Activated T-helper 17 cell treated with anti-CD3 and anti-CD28 coated beads, Interleukin-2, amount 50 U/mL, for 72 hours (primary cell): ENCODE measurements at regions not wholly inside any gene's neighbourhood (a gene's known extent, or its start where the extent isn't known, plus 50 kb on each side); places are given as distances from the start of the nearest gene placed in this dataset.

Source experiments
- ATAC-seq: fragments of 150-1000 bp; cut with Tn5 transposase; replicated peaks from 2 replicates; pipeline ENCODE4 v1.10.0; 2021; ENCODE audit warnings: mild to moderate bottlenecking, moderate library complexity
- H3K27ac Mint-ChIP-seq: one replicate; pipeline ENCODE4 v1.8.0; 2022; ENCODE audit warnings: mixed read lengths
- H3K27me3 Mint-ChIP-seq: one replicate; pipeline ENCODE4 v1.8.0; 2022; ENCODE audit warnings: mixed read lengths
- H3K36me3 Mint-ChIP-seq: one replicate; pipeline ENCODE4 v1.8.0; 2022; ENCODE audit warnings: low read depth, mild to moderate bottlenecking, mixed read lengths
- H3K4me1 Mint-ChIP-seq: one replicate; pipeline ENCODE4 v1.8.0; 2022; ENCODE audit warnings: mixed read lengths
- H3K4me3 Mint-ChIP-seq: one replicate; pipeline ENCODE4 v1.8.0; 2022; ENCODE audit warnings: mild to moderate bottlenecking, mixed read lengths
- H3K9me3 Mint-ChIP-seq: one replicate; pipeline ENCODE4 v1.8.0; 2022; ENCODE audit warnings: mixed read lengths

DNA sequence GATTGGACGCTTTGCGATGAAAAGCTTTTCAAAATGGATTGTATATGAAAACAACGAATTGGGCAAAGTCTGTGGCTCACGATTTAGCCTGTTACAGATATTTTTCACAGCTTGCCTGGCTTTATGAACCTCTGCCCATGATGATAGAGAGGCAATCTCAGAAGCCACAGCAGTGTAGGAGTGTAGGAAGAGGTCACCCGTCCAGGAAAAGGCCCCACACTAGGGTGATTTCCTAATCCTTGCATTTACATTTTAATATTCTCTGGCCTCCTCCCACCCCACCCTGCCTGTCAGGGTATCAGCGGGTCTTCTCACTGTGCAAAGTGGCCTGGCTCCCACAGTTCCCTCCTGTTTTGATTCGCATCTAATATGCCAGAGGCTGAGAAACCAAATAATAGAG is 81.8 kb upstream of the FOXN3 start:
- Mint-ChIP-seq H3K27me3 (no peaks in the 10 kb centered on the region), H3K4me1 (peaks cover 10% of the 10 kb centered on the region), H3K27ac (no peak overlapping the region), H3K9me3 (no peaks in the 10 kb centered on the region), H3K4me3 (no peak overlapping the region), H3K36me3 (no peaks in the 10 kb centered on the region)
- ATAC-seq: no peak

DNA sequence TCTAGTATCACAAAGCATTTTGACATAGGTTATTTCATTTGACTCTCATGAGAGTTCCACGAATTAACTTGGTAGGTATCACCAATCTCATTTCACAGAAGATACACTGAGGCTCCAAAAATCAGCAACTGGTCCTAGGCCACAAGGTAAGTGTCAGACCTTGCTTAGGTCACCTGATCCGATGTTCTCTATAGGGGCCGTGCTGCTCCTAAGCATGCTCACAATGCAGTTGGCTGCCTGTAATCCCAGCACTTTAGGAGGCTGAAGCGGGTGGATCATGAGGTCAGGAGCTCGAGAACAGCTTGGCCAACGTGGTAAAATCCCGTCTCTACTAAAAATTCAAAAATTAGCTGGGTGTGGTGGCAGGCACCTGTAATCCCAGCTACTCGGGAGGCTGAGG is 78.7 kb upstream of the FOXN3 start:
- Mint-ChIP-seq H3K36me3 (no peaks in the 10 kb centered on the region), H3K27me3 (no peaks in the 10 kb centered on the region), H3K4me1 (peaks cover 9% of the 10 kb centered on the region), H3K4me3 (no peak overlapping the region), H3K9me3 (no peaks in the 10 kb centered on the region), H3K27ac (no peak overlapping the region)
- ATAC-seq: no peak

DNA sequence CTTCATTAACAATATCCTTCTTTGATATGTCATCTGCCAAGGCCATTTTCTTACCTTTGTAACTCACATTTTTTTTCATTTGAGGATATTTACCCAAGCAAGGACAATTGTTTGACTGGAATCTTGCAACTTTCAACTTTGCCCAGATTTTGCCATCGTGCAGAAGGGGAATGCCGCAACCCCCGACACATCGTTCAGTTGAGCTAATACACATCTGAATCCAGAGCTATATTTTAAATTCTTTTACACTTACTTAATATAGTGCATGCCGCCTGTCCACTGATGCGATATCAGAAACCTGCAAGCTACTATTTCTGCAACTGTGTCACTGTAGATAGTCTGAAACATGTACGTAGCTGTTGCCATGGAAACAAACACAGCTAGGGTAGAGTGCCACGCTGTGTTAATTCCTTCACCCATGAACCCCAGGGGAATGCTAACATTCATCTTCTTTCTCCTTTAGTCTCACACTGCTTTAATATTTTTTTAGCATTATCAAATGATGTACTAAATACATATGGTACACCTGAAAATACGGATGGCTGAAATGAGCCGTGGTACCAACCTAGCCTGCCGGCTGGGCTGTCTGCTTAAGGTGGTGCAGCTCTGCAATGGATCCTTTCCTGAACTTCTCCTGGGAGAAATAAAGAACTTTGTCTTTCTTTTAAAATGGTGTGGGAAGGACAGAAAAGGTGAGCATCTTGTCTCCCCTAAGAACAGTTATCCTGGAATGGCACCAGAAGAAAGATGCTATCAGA is 77.0 kb upstream of the FOXN3 start:
- Mint-ChIP-seq H3K4me1 (peaks cover 9% of the 10 kb centered on the region), H3K9me3 (no peaks in the 10 kb centered on the region), H3K27me3 (no peaks in the 10 kb centered on the region), H3K36me3 (no peaks in the 10 kb centered on the region), H3K27ac (no peak overlapping the region), H3K4me3 (no peak overlapping the region)
- no peak for ATAC-seq

GRCh38 chr14:89493406-89493805 is 76.4 kb upstream of the FOXN3 start:
- H3K36me3 Mint-ChIP-seq: no peaks in the 10 kb centered on the region
- no peak overlapping the region for H3K4me3 Mint-ChIP-seq
- no peak for ATAC-seq
- no peaks in the 10 kb centered on the region for H3K9me3 Mint-ChIP-seq
- H3K4me1 Mint-ChIP-seq: peaks cover 9% of the 10 kb centered on the region
- H3K27ac Mint-ChIP-seq: no peak overlapping the region
- no peaks in the 10 kb centered on the region for H3K27me3 Mint-ChIP-seq

DNA sequence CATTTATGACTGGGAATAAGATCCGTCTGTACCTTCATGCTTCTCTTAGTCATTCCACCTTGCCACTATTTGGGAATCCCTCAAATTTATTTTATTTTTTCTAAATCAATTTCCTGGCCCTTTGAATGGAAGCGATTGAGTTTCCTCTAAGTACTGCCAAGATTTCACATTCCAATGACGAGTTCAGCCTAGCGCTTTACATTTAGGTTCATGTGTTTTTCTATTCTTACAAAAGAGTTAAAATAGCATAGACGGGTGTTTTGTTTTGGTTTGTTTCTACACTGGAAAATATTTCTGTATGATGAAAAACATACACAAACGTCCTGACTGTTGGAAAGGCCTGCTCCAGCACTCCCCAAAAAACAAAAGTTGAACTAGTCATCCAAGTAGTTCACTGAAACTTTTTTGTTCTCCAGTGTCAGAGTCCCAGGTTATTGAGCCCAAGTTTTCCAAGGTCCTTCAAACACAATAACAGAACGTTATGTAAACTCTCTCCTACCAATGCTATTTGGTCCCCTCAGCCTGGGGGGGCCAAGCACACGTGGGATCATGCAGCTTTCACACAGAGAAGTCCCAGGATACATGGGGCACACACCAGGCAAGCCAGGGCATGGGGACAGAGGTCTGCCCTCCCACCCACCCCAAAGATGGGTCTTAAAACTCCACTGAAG is 74.8 kb upstream of the FOXN3 start:
- Mint-ChIP-seq H3K4me1 (peaks cover 9% of the 10 kb centered on the region), H3K4me3 (no peak overlapping the region), H3K27ac (no peak overlapping the region), H3K36me3 (no peaks in the 10 kb centered on the region), H3K27me3 (no peaks in the 10 kb centered on the region), H3K9me3 (no peaks in the 10 kb centered on the region)
- no peak for ATAC-seq

GRCh38 chr14:89490466-89490865 is 73.4 kb upstream of the FOXN3 start:
- no peaks in the 10 kb centered on the region for H3K27me3 Mint-ChIP-seq
- peaks cover 12% of the 10 kb centered on the region for H3K36me3 Mint-ChIP-seq
- peaks cover 5% of the 10 kb centered on the region for H3K4me1 Mint-ChIP-seq
- ATAC-seq: no peak
- no peak overlapping the region for H3K27ac Mint-ChIP-seq
- H3K4me3 Mint-ChIP-seq: no peak overlapping the region
- no peaks in the 10 kb centered on the region for H3K9me3 Mint-ChIP-seq

- Mint-ChIP-seq H3K4me3 (no peak overlapping the region), H3K27me3 (no peaks in the 10 kb centered on the region), H3K9me3 (no peaks in the 10 kb centered on the region), H3K36me3 (peaks cover 12% of the 10 kb centered on the region), H3K27ac (no peak overlapping the region), H3K4me1 (peaks cover 9% of the 10 kb centered on the region)
- no peak for ATAC-seq
Observed at GRCh38 chr14:89489761-89490437, 72.9 kb upstream of the FOXN3 start.

DNA sequence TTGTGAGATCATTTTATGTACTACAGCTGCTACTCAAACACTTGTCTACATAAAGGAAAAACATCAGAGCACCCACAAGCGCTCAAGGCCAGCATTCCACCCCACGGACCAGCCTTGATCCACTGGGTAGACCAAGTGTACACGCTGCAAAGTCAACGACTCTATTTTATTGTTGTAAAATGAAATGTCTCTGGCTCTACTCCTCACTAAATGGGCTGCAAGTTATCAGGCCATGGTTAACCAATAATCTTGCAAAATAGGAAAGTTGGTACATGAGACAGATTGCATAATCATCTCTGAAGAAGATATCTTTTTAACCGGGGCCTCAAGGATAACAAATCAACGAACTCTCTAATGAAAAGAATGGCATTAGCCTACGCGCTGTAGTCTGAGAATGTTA is 69.9 kb upstream of the FOXN3 start:
- Mint-ChIP-seq H3K27me3 (no peaks in the 10 kb centered on the region), H3K9me3 (no peaks in the 10 kb centered on the region), H3K4me1 (peaks cover 5% of the 10 kb centered on the region), H3K36me3 (peaks cover 17% of the 10 kb centered on the region), H3K4me3 (no peak overlapping the region), H3K27ac (no peak overlapping the region)
- ATAC-seq: no peak

DNA sequence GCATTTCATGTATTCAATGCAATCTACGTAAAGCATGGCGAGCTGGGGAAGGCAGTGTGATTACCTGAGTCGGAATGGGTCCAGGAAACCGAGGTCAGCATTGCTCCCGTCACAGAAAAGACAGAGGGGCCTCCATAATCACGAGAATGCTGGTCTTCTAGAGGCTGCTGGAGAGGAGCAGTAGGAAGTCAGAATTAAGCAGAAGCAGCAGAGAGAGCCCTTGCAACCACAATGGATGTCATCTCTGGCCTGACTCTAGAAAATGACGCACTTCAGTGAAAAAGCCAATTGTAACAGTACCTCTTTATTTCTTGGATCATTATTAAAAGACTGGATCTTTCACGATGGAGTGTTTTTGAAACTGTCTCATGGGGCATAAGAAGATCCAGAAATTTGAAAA is 69.5 kb upstream of the FOXN3 start:
- Mint-ChIP-seq H3K4me1 (peaks cover 5% of the 10 kb centered on the region), H3K4me3 (no peak overlapping the region), H3K27ac (no peak overlapping the region), H3K27me3 (no peaks in the 10 kb centered on the region), H3K36me3 (peaks cover 17% of the 10 kb centered on the region), H3K9me3 (no peaks in the 10 kb centered on the region)
- no peak for ATAC-seq

GRCh38 chr14:89485264-89485663 is 68.2 kb upstream of the FOXN3 start:
- H3K27me3 Mint-ChIP-seq: no peaks in the 10 kb centered on the region
- peak overlapping the region; percentile 10 for H3K27ac Mint-ChIP-seq
- peaks cover 17% of the 10 kb centered on the region for H3K36me3 Mint-ChIP-seq
- peaks cover 5% of the 10 kb centered on the region for H3K4me1 Mint-ChIP-seq
- no peaks in the 10 kb centered on the region for H3K9me3 Mint-ChIP-seq
- H3K4me3 Mint-ChIP-seq: no peak overlapping the region
- ATAC-seq: peak; percentile 57

- no peak overlapping the region for H3K27ac Mint-ChIP-seq
- peaks cover 5% of the 10 kb centered on the region for H3K4me1 Mint-ChIP-seq
- peaks cover 17% of the 10 kb centered on the region for H3K36me3 Mint-ChIP-seq
- H3K4me3 Mint-ChIP-seq: no peak overlapping the region
- no peaks in the 10 kb centered on the region for H3K27me3 Mint-ChIP-seq
- no peaks in the 10 kb centered on the region for H3K9me3 Mint-ChIP-seq
- ATAC-seq: no peak
Observed at GRCh38 chr14:89484051-89484844, 67.2 kb upstream of the FOXN3 start.

- Mint-ChIP-seq H3K9me3 (no peaks in the 10 kb centered on the region), H3K27me3 (no peaks in the 10 kb centered on the region), H3K36me3 (peaks cover 12% of the 10 kb centered on the region), H3K4me1 (peaks cover 6% of the 10 kb centered on the region), H3K27ac (no peak overlapping the region), H3K4me3 (no peak overlapping the region)
- ATAC-seq: no peak
Observed at GRCh38 chr14:89481196-89481595, 64.2 kb upstream of the FOXN3 start.

DNA sequence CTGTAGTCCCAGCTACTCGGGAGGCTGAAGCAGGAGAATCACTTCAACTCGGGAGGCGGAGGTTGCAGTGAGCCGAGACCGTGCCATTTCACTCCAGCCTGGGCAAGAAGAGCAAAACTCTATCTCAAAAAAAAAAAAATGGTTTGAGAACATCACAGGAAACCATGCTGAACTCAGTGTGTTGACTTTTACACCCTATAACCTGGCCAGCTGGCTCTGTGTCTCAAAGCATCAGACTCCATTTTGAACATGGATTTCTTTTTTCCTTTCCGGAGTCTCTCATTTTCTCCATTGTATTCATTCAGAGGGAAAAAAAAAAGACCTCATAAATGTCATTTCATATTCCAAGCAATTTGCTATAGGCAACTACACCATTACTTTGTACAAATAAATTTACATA is 63.2 kb upstream of the FOXN3 start:
- Mint-ChIP-seq H3K4me3 (no peak overlapping the region), H3K9me3 (no peaks in the 10 kb centered on the region), H3K36me3 (peaks cover 5% of the 10 kb centered on the region), H3K27me3 (no peaks in the 10 kb centered on the region), H3K27ac (no peak overlapping the region), H3K4me1 (peaks cover 6% of the 10 kb centered on the region)
- ATAC-seq: no peak

DNA sequence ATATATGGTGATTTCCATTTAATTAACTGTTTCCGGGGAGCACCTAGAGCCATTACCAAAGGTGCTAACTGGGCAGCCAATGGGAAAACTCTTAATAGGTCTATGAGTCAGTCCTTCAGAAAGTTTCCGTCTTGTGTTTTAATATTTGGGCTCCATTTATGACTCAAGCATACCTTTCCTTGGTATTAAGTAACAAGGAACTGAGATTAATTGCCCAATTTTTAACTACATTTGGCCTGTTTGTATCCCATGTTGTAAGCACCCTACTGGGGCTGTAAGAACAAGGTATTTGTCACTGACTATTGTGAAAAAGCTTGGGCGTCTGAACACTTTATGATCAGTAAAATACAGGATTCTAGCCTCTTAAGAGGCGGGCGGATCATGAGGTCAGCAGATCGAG is 62.8 kb upstream of the FOXN3 start:
- H3K4me1 Mint-ChIP-seq: peaks cover 4% of the 10 kb centered on the region
- H3K9me3 Mint-ChIP-seq: no peaks in the 10 kb centered on the region
- no peak overlapping the region for H3K27ac Mint-ChIP-seq

More for the DNA sequence above, 62.8 kb upstream of the FOXN3 start:
- ATAC-seq: no peak
- Mint-ChIP-seq H3K4me3 (no peak overlapping the region), H3K27me3 (no peaks in the 10 kb centered on the region), H3K36me3 (peaks cover 5% of the 10 kb centered on the region)
